Endothelial cell of umbilical vein (primary cell): ENCODE measurements at regions not wholly inside any gene's neighbourhood (a gene's known extent, or its start where the extent isn't known, plus 50 kb on each side); places are given as distances from the start of the nearest gene placed in this dataset.

Experiments
- EZH2 ChIP-seq: IDR thresholded peaks from 2 replicates; pipeline ENCODE4 v1.6.1; 2012; ENCODE audit warnings: borderline replicate concordance, low read depth, mild to moderate bottlenecking, moderate library complexity, low read length, inconsistent platforms; ENCODE audit not compliant: severe bottlenecking
- FOS ChIP-seq: IDR thresholded peaks from 2 replicates; pipeline ENCODE4 v1.6.1; 2011; ENCODE audit warnings: mild to moderate bottlenecking, low read length, moderate library complexity, borderline replicate concordance; ENCODE audit not compliant: insufficient read depth
- GATA2 ChIP-seq: IDR thresholded peaks from 2 replicates; pipeline ENCODE4 v1.7.0; 2011; ENCODE audit warnings: low read depth, mild to moderate bottlenecking, moderate library complexity, mixed read lengths, low read length; ENCODE audit not compliant: insufficient read length, insufficient read depth
- JUN ChIP-seq: IDR thresholded peaks from 2 replicates; pipeline ENCODE4 v1.6.1; 2011; ENCODE audit warnings: borderline replicate concordance, low read depth; ENCODE audit not compliant: insufficient read length, insufficient read depth
- MYC ChIP-seq: IDR thresholded peaks from one replicate; pipeline ENCODE4 v1.6.1; 2011; ENCODE audit warnings: mild to moderate bottlenecking, low read depth, low read length
- POLR2A ChIP-seq: IDR thresholded peaks from 2 replicates; pipeline ENCODE4 v1.6.1; 2012; ENCODE audit warnings: low read depth, mild to moderate bottlenecking, control low read depth, low read length
- POLR2AphosphoS5 ChIP-seq: IDR thresholded peaks from 2 replicates; pipeline ENCODE4 v1.6.1; 2012; ENCODE audit warnings: low read depth, mild to moderate bottlenecking, control low read depth, low read length, moderate library complexity; ENCODE audit not compliant: insufficient read depth
- TF ChIP-seq, protein P1 (sequence below), 2 donors: IDR thresholded peaks; 1 replicate in 1 of 2; 2 replicates in 1 of 2; pipeline ENCODE4 v1.5.1; 2011; ENCODE audit warnings: low read length in 2 of 2, mild to moderate bottlenecking in 2 of 2, moderate library complexity in 2 of 2, control low read depth in 1 of 2, inconsistent platforms in 1 of 2, low read depth in 1 of 2; ENCODE audit not compliant: insufficient read depth in 1 of 2; ENCODE audit errors: extremely low read depth in 1 of 2
- TF ChIP-seq, protein P2 (sequence below): IDR thresholded peaks from 2 replicates; pipeline ENCODE4 v1.6.1; 2011; ENCODE audit not compliant: insufficient read depth, insufficient read length

DNA sequence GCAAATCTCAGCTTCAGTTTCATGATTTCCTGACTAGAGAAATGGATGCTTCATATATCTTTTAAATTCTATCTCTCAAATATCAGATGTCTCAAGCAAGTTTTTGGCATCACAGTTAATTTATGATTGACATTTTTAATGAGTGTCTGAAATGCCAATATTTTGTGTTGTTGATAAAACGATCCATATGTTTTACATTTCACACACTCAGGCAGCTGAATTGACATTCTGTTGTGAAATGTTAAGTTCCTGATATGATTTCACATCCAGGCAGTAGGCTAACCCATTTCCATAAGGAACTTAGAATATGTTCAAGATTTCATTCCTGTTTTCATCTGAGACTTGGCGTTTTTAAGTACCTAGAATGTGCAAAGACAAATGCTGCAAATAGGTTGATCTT lies 650.6 kb downstream of the PCDH18 start:
- TF ChIP-seq, protein P1, sequence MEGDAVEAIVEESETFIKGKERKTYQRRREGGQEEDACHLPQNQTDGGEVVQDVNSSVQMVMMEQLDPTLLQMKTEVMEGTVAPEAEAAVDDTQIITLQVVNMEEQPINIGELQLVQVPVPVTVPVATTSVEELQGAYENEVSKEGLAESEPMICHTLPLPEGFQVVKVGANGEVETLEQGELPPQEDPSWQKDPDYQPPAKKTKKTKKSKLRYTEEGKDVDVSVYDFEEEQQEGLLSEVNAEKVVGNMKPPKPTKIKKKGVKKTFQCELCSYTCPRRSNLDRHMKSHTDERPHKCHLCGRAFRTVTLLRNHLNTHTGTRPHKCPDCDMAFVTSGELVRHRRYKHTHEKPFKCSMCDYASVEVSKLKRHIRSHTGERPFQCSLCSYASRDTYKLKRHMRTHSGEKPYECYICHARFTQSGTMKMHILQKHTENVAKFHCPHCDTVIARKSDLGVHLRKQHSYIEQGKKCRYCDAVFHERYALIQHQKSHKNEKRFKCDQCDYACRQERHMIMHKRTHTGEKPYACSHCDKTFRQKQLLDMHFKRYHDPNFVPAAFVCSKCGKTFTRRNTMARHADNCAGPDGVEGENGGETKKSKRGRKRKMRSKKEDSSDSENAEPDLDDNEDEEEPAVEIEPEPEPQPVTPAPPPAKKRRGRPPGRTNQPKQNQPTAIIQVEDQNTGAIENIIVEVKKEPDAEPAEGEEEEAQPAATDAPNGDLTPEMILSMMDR (IDR thresholded peaks at IDR 0.05; ENCODE audit: extremely low read depth in 1 of 2, insufficient read depth in 1 of 2, low read depth in 1 of 2, low read length in 2 of 2): no peak
- TF ChIP-seq, protein P2, sequence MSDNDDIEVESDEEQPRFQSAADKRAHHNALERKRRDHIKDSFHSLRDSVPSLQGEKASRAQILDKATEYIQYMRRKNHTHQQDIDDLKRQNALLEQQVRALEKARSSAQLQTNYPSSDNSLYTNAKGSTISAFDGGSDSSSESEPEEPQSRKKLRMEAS: no peak
- TF ChIP-seq POLR2A: no peak
- no peak for TF ChIP-seq MYC
- no peak for TF ChIP-seq EZH2
- no peak for TF ChIP-seq POLR2AphosphoS5
- TF ChIP-seq FOS: no peak
- no peak for TF ChIP-seq GATA2
- no peak for TF ChIP-seq JUN
